HCT116 (cell line): ENCODE measurements at regions not wholly inside any gene's neighbourhood (a gene's known extent, or its start where the extent isn't known, plus 50 kb on each side); places are given as distances from the start of the nearest gene placed in this dataset.

Source experiments
- ATAC-seq: fragments of 200-7000 bp; cut with Tn5 transposase; 2 replicates; pipeline ENCODE4 v1.9.1; 2020; ENCODE audit warnings: mild to moderate bottlenecking, moderate library complexity
- BruUV-seq: library from RNA; stranded (reverse); fragments of 400-500 nt; replicated peaks from 2 replicates; lab custom pipeline; 2021; lab: Mats Ljungman, UMichigan
- CTCF ChIA-PET: fragments of 300-600 bp; sonication (Branson Sonifier 250); formaldehyde crosslinking; loops from one replicate; lab custom pipeline; 2021; ENCODE audit warnings: antibody characterized with exemption; lab: Charles Lee
- POLR2A ChIA-PET: fragments of 300-600, 350-600 bp; sonication (Branson Sonifier 250); formaldehyde crosslinking; loops from one replicate; lab custom pipeline; 2021; ENCODE audit warnings: antibody characterized with exemption; lab: Charles Lee
- RAD21 ChIA-PET, 2 experiments: fragments of 300-600 bp; sonication (Branson Sonifier 250); formaldehyde crosslinking; loops; one replicate each; lab custom pipeline; 2023; ENCODE audit warnings: low total read pairs in 2 of 2; ENCODE audit not compliant: uncharacterized antibody in 2 of 2, unreplicated experiment in 2 of 2, low non-redundant PET in 1 of 2; lab: Charles Lee
- DNase-seq: peaks from one replicate; pipeline ENCODE4 v3.0.0-alpha.2; 2010; ENCODE audit warnings: low read depth, low spot score
- H2AFZ ChIP-seq: fragments of 200-600 bp; shearing (Covaris generic), sonication (generic); 2 replicates; pipeline ENCODE4 v1.6.1; 2017; ENCODE audit warnings: low read depth, mixed run types, mixed read lengths, antibody characterized with exemption, low read length; ENCODE audit not compliant: poor library complexity, severe bottlenecking
- H3K27ac ChIP-seq: 2 replicates; pipeline ENCODE4 v1.5.1; 2012; ENCODE audit warnings: low read depth, low read length
- H3K27me3 ChIP-seq: fragments of 200-600 bp; sonication (generic); 2 replicates; pipeline ENCODE4 v1.6.1; 2016; ENCODE audit warnings: mixed run types, low read length, mixed read lengths; ENCODE audit not compliant: insufficient read depth
- H3K36me3 ChIP-seq, 2 experiments: fragments of 200-500 bp in 1 of 2; fragments of 200-600 bp in 1 of 2; sonication (Bioruptor generic) in 1 of 2; sonication (generic) in 1 of 2; 2 replicates each; pipeline versions ENCODE4 v1.5.1 to v1.6.1; 2014 to 2016; ENCODE audit warnings: low read length in 2 of 2, inconsistent platforms in 1 of 2, mixed read lengths in 1 of 2, mixed run types in 1 of 2; ENCODE audit not compliant: insufficient read depth in 2 of 2, control insufficient read depth in 1 of 2
- H3K4me1 ChIP-seq, 2 experiments: fragments of 200-600 bp in 1 of 2; sonication (generic) in 1 of 2; 2 replicates each; pipeline versions ENCODE4 v1.5.1 to v1.6.1; 2012 to 2017; ENCODE audit warnings: low read length in 2 of 2, inconsistent platforms in 1 of 2, mild to moderate bottlenecking in 1 of 2, mixed read lengths in 1 of 2, mixed run types in 1 of 2, moderate library complexity in 1 of 2; ENCODE audit not compliant: insufficient read depth in 2 of 2, control insufficient read depth in 1 of 2
- H3K4me2 ChIP-seq: fragments of 200-600 bp; sonication (generic); 2 replicates; pipeline ENCODE4 v1.6.1; 2017; ENCODE audit warnings: mixed run types, low read length, mixed read lengths
- H3K4me3 ChIP-seq, 2 experiments: fragments of 200-600 bp in 1 of 2; sonication (generic) in 1 of 2; replicated peaks in 1 of 2; 2 replicates each; pipeline ENCODE4 v1.5.1; 2011 to 2016; ENCODE audit warnings: low read length in 2 of 2, control low read depth in 1 of 2, low read depth in 1 of 2, mild to moderate bottlenecking in 1 of 2, mixed read lengths in 1 of 2, mixed run types in 1 of 2
- H3K79me2 ChIP-seq: fragments of 200-600 bp; sonication (generic); 2 replicates; pipeline ENCODE4 v1.6.1; 2017; ENCODE audit warnings: mild to moderate bottlenecking, mixed run types, low read length, moderate library complexity, mixed read lengths; ENCODE audit not compliant: insufficient read depth
- H3K9ac ChIP-seq: fragments of 200-600 bp; sonication (generic); 2 replicates; pipeline ENCODE4 v1.6.1; 2016; ENCODE audit warnings: low read length, mixed read lengths
- H3K9me2 ChIP-seq: fragments of 200-600 bp; sonication (generic), shearing (Covaris generic); 2 replicates; pipeline ENCODE4 v1.6.1; 2017; ENCODE audit warnings: mixed run types, mild to moderate bottlenecking, moderate library complexity; ENCODE audit not compliant: insufficient read depth
- H3K9me3 ChIP-seq, 2 experiments: fragments of 200-500 bp in 1 of 2; fragments of 200-600 bp in 1 of 2; sonication (Bioruptor generic) in 1 of 2; sonication (generic) in 1 of 2; 2 replicates each; pipeline ENCODE4 v1.6.1; 2014 to 2017; ENCODE audit warnings: low read length in 2 of 2, mixed read lengths in 2 of 2, inconsistent platforms in 1 of 2, low read depth in 1 of 2, mild to moderate bottlenecking in 1 of 2, mixed run types in 1 of 2, moderate library complexity in 1 of 2; ENCODE audit not compliant: control insufficient read depth in 1 of 2, insufficient read depth in 1 of 2
- H4K20me1 ChIP-seq: fragments of 200-600 bp; sonication (generic), shearing (Covaris generic); 2 replicates; pipeline ENCODE4 v1.6.1; 2017; ENCODE audit warnings: mixed run types, mild to moderate bottlenecking, moderate library complexity; ENCODE audit not compliant: insufficient read depth
- ATF3 ChIP-seq: IDR thresholded peaks from 2 replicates; pipeline ENCODE4 v1.6.1; 2012
- EGR1 ChIP-seq: IDR thresholded peaks from 2 replicates; pipeline ENCODE4 v1.6.1; 2012; ENCODE audit warnings: low read depth
- ELF1 ChIP-seq: IDR thresholded peaks from 2 replicates; pipeline ENCODE4 v1.6.1; 2012; ENCODE audit warnings: low read depth, borderline replicate concordance
- EZH2 ChIP-seq: fragments of 200-600 bp; sonication (generic); IDR thresholded peaks from 2 replicates; pipeline ENCODE4 v1.6.1; 2017; ENCODE audit warnings: antibody characterized with exemption, mixed run types
- FOSL1 ChIP-seq: IDR thresholded peaks from 2 replicates; pipeline ENCODE4 v1.6.1; 2012; ENCODE audit warnings: low read depth
- JUND ChIP-seq: IDR thresholded peaks from 2 replicates; pipeline ENCODE4 v1.6.1; 2012
- POLR2A ChIP-seq: IDR thresholded peaks from 2 replicates; pipeline ENCODE4 v1.7.0; 2011; ENCODE audit warnings: borderline replicate concordance; ENCODE audit not compliant: insufficient read depth, insufficient read length; ENCODE audit errors: extremely low read depth
- POLR2AphosphoS5 ChIP-seq: IDR thresholded peaks from 2 replicates; pipeline ENCODE4 v1.6.1; 2011; ENCODE audit warnings: mild to moderate bottlenecking, low read depth, low read length, moderate library complexity
- RAD21 ChIP-seq: IDR thresholded peaks from 2 replicates; pipeline ENCODE4 v1.6.1; 2012; ENCODE audit warnings: low read depth, mild to moderate bottlenecking
- REST ChIP-seq: IDR thresholded peaks from 2 replicates; pipeline ENCODE4 v1.6.1; 2012; ENCODE audit warnings: low read depth
- SIN3A ChIP-seq: IDR thresholded peaks from 2 replicates; pipeline ENCODE4 v1.6.1; 2012; ENCODE audit warnings: low read depth
- SRF ChIP-seq: IDR thresholded peaks from 2 replicates; pipeline ENCODE4 v1.6.1; 2012; ENCODE audit warnings: low read depth
- TCF7L2 ChIP-seq: IDR thresholded peaks from 2 replicates; pipeline ENCODE4 v1.7.0; 2011; ENCODE audit warnings: borderline replicate concordance, inconsistent platforms; ENCODE audit not compliant: insufficient read depth, insufficient read length; ENCODE audit errors: extremely low read depth
- YY1 ChIP-seq: IDR thresholded peaks from 2 replicates; pipeline ENCODE4 v1.6.1; 2011; ENCODE audit warnings: low read length, low read depth, moderate library complexity, mild to moderate bottlenecking; ENCODE audit not compliant: insufficient replicate concordance; ENCODE audit errors: extremely low read depth
- ZBTB33 ChIP-seq: IDR thresholded peaks from 2 replicates; pipeline ENCODE4 v1.6.1; 2011; ENCODE audit warnings: mild to moderate bottlenecking, low read length, moderate library complexity; ENCODE audit not compliant: insufficient replicate concordance; ENCODE audit errors: extremely low read depth
- ZFX ChIP-seq: fragments of 450-650 bp; IDR thresholded peaks from 2 replicates; pipeline ENCODE4 v1.6.1; 2017
- ZNF274 ChIP-seq: fragments of 200-500 bp; sonication (Bioruptor generic); IDR thresholded peaks from 2 replicates; pipeline ENCODE4 v1.6.1; 2014; ENCODE audit warnings: mild to moderate bottlenecking, low read depth, low read length, inconsistent platforms
- intact Hi-C: fragments of 100-400 bp; cut with micrococcal nuclease; formaldehyde crosslinking; loops from 2 replicates; pipeline ENCODE4 v1.10.0; 2022
- TF ChIP-seq, protein P1 (sequence below): IDR thresholded peaks from 2 replicates; pipeline ENCODE4 v1.6.1; 2012

DNA sequence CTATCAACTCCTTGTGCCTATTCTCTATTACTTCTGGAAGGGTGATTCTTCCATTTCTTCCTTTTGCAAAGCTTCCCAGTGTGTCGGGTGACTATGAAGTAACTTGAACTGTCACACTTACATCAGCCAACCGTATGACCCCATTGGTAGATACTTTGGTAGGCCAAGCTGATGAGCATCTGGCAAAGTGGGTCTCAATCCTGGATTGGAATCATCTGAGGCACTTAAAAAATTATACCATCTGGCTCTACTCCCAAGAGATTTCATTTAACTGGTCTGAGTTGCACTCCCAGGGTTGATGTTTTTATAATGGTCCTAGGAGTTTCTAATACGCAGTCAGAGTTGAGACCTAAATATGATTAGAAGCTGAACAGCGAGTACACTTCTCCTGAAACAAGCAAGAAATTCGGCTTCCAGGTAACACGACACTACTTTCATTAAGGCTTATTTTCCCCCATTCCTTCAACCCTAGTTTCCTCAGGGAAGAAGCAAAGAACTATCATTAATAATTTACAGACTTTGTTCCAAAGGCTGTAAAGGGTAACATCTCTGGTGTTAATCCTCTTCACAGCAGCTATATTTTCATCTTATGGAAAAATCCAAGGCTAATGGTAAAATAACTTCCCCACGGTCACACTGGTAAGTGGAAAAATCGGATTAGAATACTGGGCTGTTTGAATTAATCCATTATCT, 76.8 kb downstream of the PDE6H start:
- Histone ChIP-seq H3K4me2 (no peak overlapping the region), H3K27ac (no peak overlapping the region), H2AFZ (no peak overlapping the region), H3K9me3 (no peaks in the 10 kb centered on the region), H3K4me1 (no peaks in the 10 kb centered on the region), H4K20me1 (no peaks in the 10 kb centered on the region), H3K9ac (no peak overlapping the region), H3K79me2 (no peaks in the 10 kb centered on the region), H3K4me3 (no peak overlapping the region), H3K36me3 (no peaks in the 10 kb centered on the region), H3K27me3 (peaks cover 89% of the 10 kb centered on the region), H3K9me2 (no peaks in the 10 kb centered on the region)
- intact Hi-C loops, result no loop called here
- ChIA-PET POLR2A (no interaction called here), RAD21 (no interaction called here), CTCF (no interaction called here)
- DNase-seq (no peak), ATAC-seq (no peak)
- no TSS peak for BruUV-seq
- TF ChIP-seq YY1 (no peak), ZBTB33 (no peak), REST (no peak), EGR1 (no peak), SIN3A (no peak), POLR2A (no peak), ELF1 (no peak), JUND (no peak), POLR2AphosphoS5 (no peak), RAD21 (no peak), FOSL1 (no peak), SRF (no peak), ATF3 (no peak), ZFX (no peak), ZNF274 (no peak), EZH2 (no peak), TCF7L2 (no peak)
- TF ChIP-seq, protein P1, sequence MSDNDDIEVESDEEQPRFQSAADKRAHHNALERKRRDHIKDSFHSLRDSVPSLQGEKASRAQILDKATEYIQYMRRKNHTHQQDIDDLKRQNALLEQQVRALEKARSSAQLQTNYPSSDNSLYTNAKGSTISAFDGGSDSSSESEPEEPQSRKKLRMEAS, result no peak
